PC-9 (cell line): ENCODE measurements at regions not wholly inside any gene's neighbourhood (a gene's known extent, or its start where the extent isn't known, plus 50 kb on each side); places are given as distances from the start of the nearest gene placed in this dataset.
"Not testable (repeated sequence)": the region's sequence is repeated elsewhere in the genome, so short reads cannot be mapped to it uniquely, and the experiment has no call there.

ENCODE experiments used
- BruUV-seq: library from RNA; stranded (reverse); fragments of 400-500 nt; replicated peaks from 2 replicates; lab custom pipeline; 2021; lab: Mats Ljungman, UMichigan
- CTCF ChIA-PET: fragments of 300-600 bp; sonication (Branson Sonifier 250); formaldehyde crosslinking; loops from one replicate; lab custom pipeline; 2022; ENCODE audit warnings: antibody characterized with exemption; lab: Charles Lee
- POLR2A ChIA-PET: fragments of 300-600 bp; sonication (Branson Sonifier 250); formaldehyde crosslinking; loops from one replicate; lab custom pipeline; 2022; ENCODE audit warnings: antibody characterized with exemption; ENCODE audit not compliant: unreplicated experiment; lab: Charles Lee
- DNase-seq, 2 experiments: peaks; one replicate each; pipeline versions ENCODE4 v3.0.0 to v3.0.0-alpha.2; 2015 to 2022; ENCODE audit warnings: mixed read lengths in 1 of 2
- H2AFZ ChIP-seq: fragments of 200-600 bp; sonication (generic); 2 replicates; pipeline ENCODE4 v1.8.1; 2017; ENCODE audit warnings: antibody characterized with exemption
- H3F3A ChIP-seq: fragments of 200-600 bp; sonication (generic); 2 replicates; pipeline ENCODE4 v1.8.1; 2017; ENCODE audit warnings: antibody characterized with exemption, mild to moderate bottlenecking, low read depth; ENCODE audit not compliant: insufficient read depth
- H3K27ac ChIP-seq: fragments of 200-600 bp; sonication (generic); 2 replicates; pipeline ENCODE4 v1.6.1; 2016; ENCODE audit warnings: mixed run types
- H3K27me3 ChIP-seq: fragments of 200-600 bp; sonication (generic); 2 replicates; pipeline ENCODE4 v1.6.1; 2016; ENCODE audit warnings: low read depth, mixed run types; ENCODE audit not compliant: insufficient read depth
- H3K36me3 ChIP-seq: fragments of 200-600 bp; sonication (generic); 2 replicates; pipeline ENCODE4 v1.6.1; 2016; ENCODE audit warnings: low read depth, mixed run types
- H3K4me1 ChIP-seq: fragments of 200-600 bp; sonication (generic); replicated peaks from 2 replicates; pipeline ENCODE4 v1.6.1; 2016; ENCODE audit warnings: mixed run types; ENCODE audit not compliant: insufficient read depth
- H3K4me2 ChIP-seq: fragments of 200-600 bp; sonication (generic); 2 replicates; pipeline ENCODE4 v1.6.1; 2017; ENCODE audit warnings: mixed run types
- H3K4me3 ChIP-seq: fragments of 200-600 bp; sonication (generic); 2 replicates; pipeline ENCODE4 v1.6.1; 2016; ENCODE audit warnings: mixed run types
- H3K79me2 ChIP-seq: fragments of 200-600 bp; sonication (generic); 2 replicates; pipeline ENCODE4 v1.6.1; 2017; ENCODE audit warnings: low read depth, mixed run types
- H3K9me2 ChIP-seq: fragments of 200-600 bp; sonication (generic); 2 replicates; pipeline ENCODE4 v1.8.1; 2017; ENCODE audit warnings: mild to moderate bottlenecking; ENCODE audit not compliant: insufficient read depth
- H3K9me3 ChIP-seq: fragments of 200-600 bp; sonication (generic); 2 replicates; pipeline ENCODE4 v1.8.1; 2016; ENCODE audit warnings: low read depth; ENCODE audit not compliant: insufficient read depth
- H4K20me1 ChIP-seq: fragments of 200-600 bp; sonication (generic); 2 replicates; pipeline ENCODE4 v1.8.1; 2017; ENCODE audit not compliant: insufficient read depth
- CTCF ChIP-seq: fragments of 200-600 bp; sonication (generic); conservative IDR thresholded peaks from 2 replicates; pipeline ENCODE4 v1.6.1; 2017; ENCODE audit warnings: mixed run types, antibody characterized with exemption, mild to moderate bottlenecking, moderate library complexity
- EZH2 ChIP-seq: fragments of 200-600 bp; sonication (generic); IDR thresholded peaks from 2 replicates; pipeline ENCODE4 v1.8.0; 2017; ENCODE audit warnings: antibody characterized with exemption, low read depth
- intact Hi-C: fragments of 100-400 bp; cut with micrococcal nuclease; formaldehyde crosslinking; loops from one replicate; pipeline ENCODE4 v1.10.0; 2022; ENCODE audit not compliant: unreplicated experiment

- no peak overlapping the region for H2AFZ ChIP-seq
- no TSS peak for BruUV-seq
- ChIA-PET CTCF (no interaction called here), POLR2A (no interaction called here)
- H3K9me3 ChIP-seq, result no peaks in the 10 kb centered on the region
- H3F3A ChIP-seq, result no peaks in the 10 kb centered on the region
- no peak for TF ChIP-seq CTCF
- no peak for TF ChIP-seq EZH2
- no peaks in the 10 kb centered on the region for H3K9me2 ChIP-seq
- no peaks in the 10 kb centered on the region for H4K20me1 ChIP-seq
- intact Hi-C loops, result no loop called here
- no peaks in the 10 kb centered on the region for H3K79me2 ChIP-seq
- H3K27me3 ChIP-seq, result no peaks in the 10 kb centered on the region
- DNase-seq, result no peak
- no peak overlapping the region for H3K4me3 ChIP-seq
- H3K4me2 ChIP-seq, result no peak overlapping the region
- no peaks in the 10 kb centered on the region for H3K4me1 ChIP-seq
- no peak overlapping the region for H3K27ac ChIP-seq
- H3K36me3 ChIP-seq, result no peaks in the 10 kb centered on the region
These were observed 80.4 kb upstream of the RMP24 start for GRCh38 chr18:35892118-35892517.

- POLR2A ChIA-PET, H3F3A ChIP-seq, H2AFZ ChIP-seq, H3K4me2 ChIP-seq, H3K36me3 ChIP-seq, H3K9me2 ChIP-seq, intact Hi-C loops, H3K4me3 ChIP-seq, H3K9me3 ChIP-seq, H4K20me1 ChIP-seq, DNase-seq, H3K4me1 ChIP-seq, BruUV-seq, CTCF ChIA-PET, H3K79me2 ChIP-seq, H3K27me3 ChIP-seq, H3K27ac ChIP-seq: not testable (repeated sequence)
These were observed 75.0 kb upstream of the RMP24 start for GRCh38 chr18:35897481-35897880.

- Histone ChIP-seq H3K27me3 (no peaks in the 10 kb centered on the region), H3K9me3 (no peaks in the 10 kb centered on the region), H3K9me2 (no peaks in the 10 kb centered on the region), H3F3A (no peaks in the 10 kb centered on the region), H3K27ac (no peak overlapping the region), H3K4me2 (no peak overlapping the region), H4K20me1 (no peaks in the 10 kb centered on the region), H3K4me1 (no peaks in the 10 kb centered on the region), H3K4me3 (no peak overlapping the region), H2AFZ (no peak overlapping the region), H3K36me3 (no peaks in the 10 kb centered on the region), H3K79me2 (no peaks in the 10 kb centered on the region)
- CTCF ChIA-PET, result no interaction called here
- TF ChIP-seq CTCF, result no peak
- TF ChIP-seq EZH2, result no peak
- BruUV-seq, result no TSS peak
- DNase-seq, result no peak
- intact Hi-C loops, result no loop called here
- POLR2A ChIA-PET, result no interaction called here
These were observed 68.0 kb upstream of the RMP24 start for GRCh38 chr18:35904389-35905037.

- Histone ChIP-seq H3K27ac (no peak overlapping the region), H2AFZ (no peak overlapping the region), H4K20me1 (no peaks in the 10 kb centered on the region), H3K36me3 (no peaks in the 10 kb centered on the region), H3K79me2 (no peaks in the 10 kb centered on the region), H3K4me2 (no peak overlapping the region), H3F3A (no peaks in the 10 kb centered on the region), H3K4me3 (no peak overlapping the region), H3K9me3 (no peaks in the 10 kb centered on the region), H3K27me3 (no peaks in the 10 kb centered on the region), H3K9me2 (no peaks in the 10 kb centered on the region), H3K4me1 (no peaks in the 10 kb centered on the region)
- BruUV-seq, result no TSS peak
- no peak for DNase-seq
- CTCF ChIA-PET, result no interaction called here
- intact Hi-C loops, result no loop called here
- POLR2A ChIA-PET, result no interaction called here
- no peak for TF ChIP-seq EZH2
- no peak for TF ChIP-seq CTCF
These were observed 67.0 kb upstream of the RMP24 start for GRCh38 chr18:35905436-35905835.

- BruUV-seq, H3K36me3 ChIP-seq, H2AFZ ChIP-seq, H3K4me1 ChIP-seq, DNase-seq, H4K20me1 ChIP-seq, H3F3A ChIP-seq, H3K79me2 ChIP-seq, intact Hi-C loops, H3K27me3 ChIP-seq, H3K27ac ChIP-seq, POLR2A ChIA-PET, CTCF ChIA-PET, H3K9me3 ChIP-seq, H3K9me2 ChIP-seq, H3K4me3 ChIP-seq, H3K4me2 ChIP-seq: not testable (repeated sequence)
These were observed 66.2 kb upstream of the RMP24 start for GRCh38 chr18:35906291-35906690.
